Hindlimb muscle (tissue), 1 donor: ENCODE measurements at regions not wholly inside any gene's neighbourhood (a gene's known extent, or its start where the extent isn't known, plus 50 kb on each side); places are given as distances from the start of the nearest gene placed in this dataset.

Source experiments
- DNase-seq: peaks from one replicate; pipeline ENCODE4 v3.0.0-alpha.2; 2013

GRCh38 chr6:95142661-95143335, 434.5 kb upstream of the MANEA start:
- DNase-seq, result no peak

GRCh38 chr6:95143408-95144180, 433.7 kb upstream of the MANEA start:
- peak; percentile 14 for DNase-seq

- no peak for DNase-seq
Measured at GRCh38 chr6:95145457-95145856, 431.9 kb upstream of the MANEA start.

GRCh38 chr6:95159557-95159956, 417.8 kb upstream of the MANEA start:
- DNase-seq, result no peak

GRCh38 chr6:95169775-95170174, 407.6 kb upstream of the MANEA start:
- DNase-seq, result no peak

GRCh38 chr6:95175927-95176675, 401.2 kb upstream of the MANEA start:
- no peak for DNase-seq

GRCh38 chr6:95185874-95186273, 391.5 kb upstream of the MANEA start:
- DNase-seq, result no peak

GRCh38 chr6:95186710-95187109, 390.6 kb upstream of the MANEA start:
- DNase-seq, result no peak

GRCh38 chr6:95197590-95197989, 379.7 kb upstream of the MANEA start:
- no peak for DNase-seq

GRCh38 chr6:95203153-95203754, 374.1 kb upstream of the MANEA start:
- DNase-seq, result peak; percentile 17

- DNase-seq, result no peak
Measured at GRCh38 chr6:95204178-95204577, 373.2 kb upstream of the MANEA start.

GRCh38 chr6:95208621-95209020, 368.7 kb upstream of the MANEA start:
- DNase-seq, result no peak

- no peak for DNase-seq
Measured at GRCh38 chr6:95209074-95209473, 368.3 kb upstream of the MANEA start.

- no peak for DNase-seq
Measured at GRCh38 chr6:95216555-95216954, 360.8 kb upstream of the MANEA start.

GRCh38 chr6:95227351-95227750, 350.0 kb upstream of the MANEA start:
- no peak for DNase-seq

- DNase-seq, result no peak
Measured at GRCh38 chr6:95228636-95229035, 348.7 kb upstream of the MANEA start.

- no peak for DNase-seq
Measured at GRCh38 chr6:95230071-95230740, 347.1 kb upstream of the MANEA start.

- no peak for DNase-seq
Measured at GRCh38 chr6:95231416-95231815, 345.9 kb upstream of the MANEA start.

GRCh38 chr6:95232446-95232845, 344.9 kb upstream of the MANEA start:
- DNase-seq, result no peak

GRCh38 chr6:95233879-95234278, 343.5 kb upstream of the MANEA start:
- DNase-seq, result no peak

- no peak for DNase-seq
Measured at GRCh38 chr6:95240514-95240913, 336.8 kb upstream of the MANEA start.

- DNase-seq, result no peak
Measured at GRCh38 chr6:95242560-95242959, 334.8 kb upstream of the MANEA start.

- no peak for DNase-seq
Measured at GRCh38 chr6:95243053-95243452, 334.3 kb upstream of the MANEA start.
